NCI-H774 (cell line): ENCODE measurements at regions not wholly inside any gene's neighbourhood (a gene's known extent, or its start where the extent isn't known, plus 50 kb on each side); places are given as distances from the start of the nearest gene placed in this dataset.
"Not testable (repeated sequence)": the region's sequence is repeated elsewhere in the genome, so short reads cannot be mapped to it uniquely, and the experiment has no call there.

Experiments used
- DNase-seq: peaks from one replicate; lab custom pipeline; 2025; lab: John Stamatoyannopoulos, UW

GRCh38 chr7:409339-410281 is 110.0 kb downstream of the PDGFA start:
- no peak for DNase-seq

- DNase-seq: no peak
These were observed 109.2 kb downstream of the PDGFA start for GRCh38 chr7:410395-410910.

- DNase-seq: not testable (repeated sequence)
These were observed 108.5 kb downstream of the PDGFA start for GRCh38 chr7:411116-411515.

GRCh38 chr7:411677-412312 is 107.9 kb downstream of the PDGFA start:
- DNase-seq: no peak

GRCh38 chr7:412313-412710 is 107.3 kb downstream of the PDGFA start:
- no peak for DNase-seq

- DNase-seq: no peak
These were observed 104.7 kb downstream of the PDGFA start for GRCh38 chr7:414681-415560.

GRCh38 chr7:415646-416525 is 103.8 kb downstream of the PDGFA start:
- DNase-seq: no peak

- DNase-seq: no peak
These were observed 102.7 kb downstream of the PDGFA start for GRCh38 chr7:416761-417624.

GRCh38 chr7:417625-417889 is 102.1 kb downstream of the PDGFA start:
- no peak for DNase-seq

GRCh38 chr7:417973-418601 is 101.6 kb downstream of the PDGFA start:
- DNase-seq: no peak

GRCh38 chr7:418636-419280 is 100.9 kb downstream of the PDGFA start:
- DNase-seq: no peak

- no peak for DNase-seq
These were observed 99.2 kb downstream of the PDGFA start for GRCh38 chr7:420142-421093.

GRCh38 chr7:421136-421991 is 98.3 kb downstream of the PDGFA start:
- DNase-seq: no peak

- no peak for DNase-seq
These were observed 97.3 kb downstream of the PDGFA start for GRCh38 chr7:422191-422885.

GRCh38 chr7:422886-423225 is 96.8 kb downstream of the PDGFA start:
- no peak for DNase-seq

- no peak for DNase-seq
These were observed 96.1 kb downstream of the PDGFA start for GRCh38 chr7:423312-424260.
